ENCODE measurements at regions not wholly inside any gene's neighbourhood (a gene's known extent, or its start where the extent isn't known, plus 50 kb on each side); places are given as distances from the start of the nearest gene placed in this dataset.

DNA sequence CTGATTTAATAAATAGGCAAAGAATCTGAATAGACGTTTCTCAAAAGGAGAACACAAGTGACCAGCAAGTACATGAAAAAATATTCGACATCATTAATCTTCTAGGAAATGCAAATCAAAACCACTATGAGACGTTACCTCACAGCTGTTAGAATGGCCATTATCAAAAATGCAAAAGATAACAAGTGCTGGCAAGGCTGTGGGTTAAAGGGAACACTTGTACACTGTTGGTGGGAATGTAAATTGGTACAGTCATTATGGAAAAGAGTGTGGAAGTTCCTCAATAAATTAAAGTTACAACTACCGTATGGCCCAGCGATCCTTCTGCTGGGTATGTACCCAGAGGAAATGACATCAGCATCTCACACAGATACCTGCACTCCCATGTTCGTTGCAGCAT lies 253.9 kb upstream of the BMP2 start:
- no peaks in the 10 kb centered on the region for H3K9me2 ChIP-seq (replicated peaks; ENCODE audit: control insufficient read depth, low read length)
- peak overlapping the region; percentile 14 for H3K4me3 ChIP-seq (ENCODE audit: low read length)
- no peaks in the 10 kb centered on the region for H3K36me3 ChIP-seq (ENCODE audit: control insufficient read depth, low read length)
- TF ChIP-seq, protein P1, sequence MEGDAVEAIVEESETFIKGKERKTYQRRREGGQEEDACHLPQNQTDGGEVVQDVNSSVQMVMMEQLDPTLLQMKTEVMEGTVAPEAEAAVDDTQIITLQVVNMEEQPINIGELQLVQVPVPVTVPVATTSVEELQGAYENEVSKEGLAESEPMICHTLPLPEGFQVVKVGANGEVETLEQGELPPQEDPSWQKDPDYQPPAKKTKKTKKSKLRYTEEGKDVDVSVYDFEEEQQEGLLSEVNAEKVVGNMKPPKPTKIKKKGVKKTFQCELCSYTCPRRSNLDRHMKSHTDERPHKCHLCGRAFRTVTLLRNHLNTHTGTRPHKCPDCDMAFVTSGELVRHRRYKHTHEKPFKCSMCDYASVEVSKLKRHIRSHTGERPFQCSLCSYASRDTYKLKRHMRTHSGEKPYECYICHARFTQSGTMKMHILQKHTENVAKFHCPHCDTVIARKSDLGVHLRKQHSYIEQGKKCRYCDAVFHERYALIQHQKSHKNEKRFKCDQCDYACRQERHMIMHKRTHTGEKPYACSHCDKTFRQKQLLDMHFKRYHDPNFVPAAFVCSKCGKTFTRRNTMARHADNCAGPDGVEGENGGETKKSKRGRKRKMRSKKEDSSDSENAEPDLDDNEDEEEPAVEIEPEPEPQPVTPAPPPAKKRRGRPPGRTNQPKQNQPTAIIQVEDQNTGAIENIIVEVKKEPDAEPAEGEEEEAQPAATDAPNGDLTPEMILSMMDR (IDR thresholded peaks at IDR 0.05; ENCODE audit: low read depth, low read length, poor library complexity, severe bottlenecking): no peak
- TF ChIP-seq EZH2phosphoT487 (IDR thresholded peaks at IDR 0.05; ENCODE audit: borderline replicate concordance, low read length): no peak
- no peaks in the 10 kb centered on the region for H3K79me2 ChIP-seq (ENCODE audit: control insufficient read depth, low read length)
- no peak overlapping the region for H3K27ac ChIP-seq (ENCODE audit: low read depth, low read length)
- peaks cover 56% of the 10 kb centered on the region for H3K4me1 ChIP-seq (ENCODE audit: control insufficient read depth, low read length)
- 0 out of 2 replicates have a peak, but pooled peaks cover 5% of the 10 kb centered on the region for H3F3A ChIP-seq (ENCODE audit: control insufficient read depth, insufficient read depth)
- no peaks in the 10 kb centered on the region for H3K9me3 ChIP-seq (ENCODE audit: control insufficient read depth, insufficient read depth, low read length)
- no peaks in the 10 kb centered on the region for H4K20me1 ChIP-seq (ENCODE audit: control insufficient read depth, insufficient read depth, low read depth, low read length)
- peak overlapping the region; percentile 38 for H3K4me2 ChIP-seq (ENCODE audit: low read length)
- H3K27me3 ChIP-seq (ENCODE audit: control insufficient read depth, low read length): no peaks in the 10 kb centered on the region

GRCh38 chr20:6509374-6509773 lies 258.1 kb upstream of the BMP2 start:
- peaks cover 36% of the 10 kb centered on the region for H3K4me1 ChIP-seq (ENCODE audit: control insufficient read depth, low read length)

DNA sequence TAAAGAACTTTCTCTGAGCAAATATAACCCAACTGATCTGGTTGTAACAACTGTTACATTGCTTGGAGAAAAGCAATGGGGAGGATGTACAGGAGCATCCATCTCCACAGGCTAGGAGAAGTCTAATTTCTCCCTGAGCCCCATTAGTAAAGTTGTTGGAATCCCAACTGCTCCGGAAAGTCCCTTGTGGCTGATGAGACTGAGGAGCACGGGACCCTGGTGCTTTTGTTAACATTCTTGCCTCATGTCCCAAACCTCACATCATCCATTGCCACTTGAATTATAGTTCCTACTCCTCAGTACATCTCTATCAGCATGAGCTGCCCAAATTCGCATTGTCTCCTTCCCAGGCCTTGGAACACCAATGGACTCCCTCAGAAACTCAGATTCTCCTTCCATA lies 260.6 kb upstream of the BMP2 start:
- Histone ChIP-seq H3K4me3 (ENCODE audit: low read length) (no peak overlapping the region), H3K36me3 (ENCODE audit: control insufficient read depth, low read length) (no peaks in the 10 kb centered on the region), H3K79me2 (ENCODE audit: control insufficient read depth, low read length) (no peaks in the 10 kb centered on the region), H3K9me3 (ENCODE audit: control insufficient read depth, insufficient read depth, low read length) (no peaks in the 10 kb centered on the region), H4K20me1 (ENCODE audit: control insufficient read depth, insufficient read depth, low read depth, low read length) (no peaks in the 10 kb centered on the region), H3K9me2 (replicated peaks; ENCODE audit: control insufficient read depth, low read length) (no peaks in the 10 kb centered on the region), H3K27ac (ENCODE audit: low read depth, low read length) (no peak overlapping the region), H3K4me2 (ENCODE audit: low read length) (no peak overlapping the region), H3F3A (ENCODE audit: control insufficient read depth, insufficient read depth) (no peaks in the 10 kb centered on the region), H3K27me3 (ENCODE audit: control insufficient read depth, low read length) (no peaks in the 10 kb centered on the region), H3K4me1 (ENCODE audit: control insufficient read depth, low read length) (peaks cover 22% of the 10 kb centered on the region)
- TF ChIP-seq EZH2phosphoT487 (IDR thresholded peaks at IDR 0.05; ENCODE audit: borderline replicate concordance, low read length): no peak
- TF ChIP-seq, protein P1 (IDR thresholded peaks at IDR 0.05; ENCODE audit: low read depth, low read length, poor library complexity, severe bottlenecking): no peak

More at GRCh38 chr20:6509374-6509773, 258.1 kb upstream of the BMP2 start:
- H3K27ac ChIP-seq (ENCODE audit: low read depth, low read length): no peak overlapping the region
- H3K9me3 ChIP-seq (ENCODE audit: control insufficient read depth, insufficient read depth, low read length): no peaks in the 10 kb centered on the region
- H3K9me2 ChIP-seq (replicated peaks; ENCODE audit: control insufficient read depth, low read length): no peaks in the 10 kb centered on the region
- no peak overlapping the region for H3K4me3 ChIP-seq (ENCODE audit: low read length)
- H3K36me3 ChIP-seq (ENCODE audit: control insufficient read depth, low read length): no peaks in the 10 kb centered on the region
- 0 out of 2 replicates have a peak, but pooled peaks cover 5% of the 10 kb centered on the region for H3F3A ChIP-seq (ENCODE audit: control insufficient read depth, insufficient read depth)
- no peaks in the 10 kb centered on the region for H4K20me1 ChIP-seq (ENCODE audit: control insufficient read depth, insufficient read depth, low read depth, low read length)
- no peaks in the 10 kb centered on the region for H3K79me2 ChIP-seq (ENCODE audit: control insufficient read depth, low read length)
- H3K27me3 ChIP-seq (ENCODE audit: control insufficient read depth, low read length): no peaks in the 10 kb centered on the region
- H3K4me2 ChIP-seq (ENCODE audit: low read length): no peak overlapping the region
- no peak for TF ChIP-seq EZH2phosphoT487 (IDR thresholded peaks at IDR 0.05; ENCODE audit: borderline replicate concordance, low read length)
- TF ChIP-seq, protein P1 (IDR thresholded peaks at IDR 0.05; ENCODE audit: low read depth, low read length, poor library complexity, severe bottlenecking): no peak
